Parathyroid adenoma (tissue), 2 donors: ENCODE measurements at regions not wholly inside any gene's neighbourhood (a gene's known extent, or its start where the extent isn't known, plus 50 kb on each side); places are given as distances from the start of the nearest gene placed in this dataset.

ENCODE experiments used
- H2AFZ ChIP-seq: fragments of 300-600 bp; sonication (generic); one replicate; pipeline ENCODE4 v1.7.0; 2017; ENCODE audit warnings: antibody characterized with exemption, mild to moderate bottlenecking
- H3K27ac ChIP-seq: fragments of 300-600 bp; sonication (generic); one replicate; pipeline ENCODE4 v1.7.0; 2017
- H3K27me3 ChIP-seq: fragments of 300-600 bp; sonication (generic); one replicate; pipeline ENCODE4 v1.7.0; 2017; ENCODE audit warnings: low read length; ENCODE audit not compliant: control insufficient read depth, insufficient read depth
- H3K36me3 ChIP-seq: fragments of 300-600 bp; sonication (generic); one replicate; pipeline ENCODE4 v1.7.0; 2017; ENCODE audit warnings: low read length; ENCODE audit not compliant: control insufficient read depth, insufficient read depth
- H3K4me1 ChIP-seq: fragments of 300-600 bp; sonication (generic); one replicate; pipeline ENCODE4 v1.7.0; 2017; ENCODE audit warnings: control low read depth
- H3K4me2 ChIP-seq: fragments of 300-600 bp; sonication (generic); one replicate; pipeline ENCODE4 v1.7.0; 2017; ENCODE audit warnings: low read length
- H3K4me3 ChIP-seq: fragments of 300-600 bp; sonication (generic); one replicate; pipeline ENCODE4 v1.7.0; 2017; ENCODE audit warnings: low read depth, low read length
- H3K79me2 ChIP-seq: fragments of 300-600 bp; sonication (generic); one replicate; pipeline ENCODE4 v1.7.0; 2017; ENCODE audit warnings: control low read depth
- H3K9ac ChIP-seq: fragments of 300-600 bp; sonication (generic); one replicate; pipeline ENCODE4 v1.7.0; 2017; ENCODE audit warnings: mild to moderate bottlenecking
- H3K9me3 ChIP-seq: fragments of 300-600 bp; sonication (generic); one replicate; pipeline ENCODE4 v1.7.0; 2017; ENCODE audit warnings: low read length; ENCODE audit not compliant: control insufficient read depth
- CTCF ChIP-seq: fragments of 300-600 bp; sonication (generic); IDR thresholded peaks from one replicate; pipeline ENCODE4 v1.7.0; 2017; ENCODE audit warnings: antibody characterized with exemption, mild to moderate bottlenecking
- donor health status: primary hyperparathyroidism.

DNA sequence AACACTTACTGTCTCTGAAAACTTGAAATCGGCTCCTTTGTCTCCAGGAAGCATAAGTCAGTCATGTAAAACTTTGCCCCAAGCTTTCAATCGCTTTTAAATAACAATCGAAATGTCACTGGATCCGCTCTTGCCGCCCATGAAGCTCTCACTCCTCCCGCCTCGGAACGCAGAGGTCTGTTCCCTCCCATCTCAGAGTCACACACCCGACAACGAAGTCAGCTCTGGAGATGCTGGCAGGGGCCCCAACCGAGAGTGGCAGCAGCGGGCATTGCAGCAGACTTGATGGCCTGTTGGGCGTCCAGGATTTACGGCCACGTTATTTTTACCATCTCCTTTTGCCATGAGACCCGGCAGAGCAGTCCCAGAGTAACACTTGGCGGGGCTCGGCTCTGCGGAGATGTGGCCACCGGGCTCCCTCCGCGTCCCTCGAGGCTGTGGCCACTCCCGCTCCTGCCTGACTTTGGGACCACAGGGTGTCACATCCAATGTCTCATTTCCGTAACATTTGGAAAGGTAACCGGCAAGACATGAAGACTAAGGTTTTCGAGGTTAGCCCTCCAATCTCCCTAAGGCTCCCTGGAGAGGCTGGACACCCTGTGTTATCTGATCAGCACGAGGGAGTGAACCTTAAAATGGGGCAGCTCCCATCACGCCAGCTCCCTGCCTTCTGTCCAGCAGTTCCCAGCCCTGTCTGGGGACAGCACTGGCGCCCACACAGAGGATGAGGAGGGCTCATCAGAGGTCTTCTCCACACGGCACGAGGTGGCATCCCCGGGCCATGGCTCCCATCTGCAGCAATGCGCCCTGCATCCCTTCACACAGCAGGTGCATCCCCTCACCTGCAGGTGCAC lies 62.8 kb upstream of the ADGRA1 start:
- no peak overlapping the region for H2AFZ ChIP-seq
- H3K27ac ChIP-seq: no peak overlapping the region
- no peaks in the 10 kb centered on the region for H3K79me2 ChIP-seq
- no peaks in the 10 kb centered on the region for H3K4me1 ChIP-seq
- no peak overlapping the region for H3K4me3 ChIP-seq
- no peak overlapping the region for H3K9ac ChIP-seq
- no peak for TF ChIP-seq CTCF
- no peaks in the 10 kb centered on the region for H3K36me3 ChIP-seq
- H3K9me3 ChIP-seq: no peaks in the 10 kb centered on the region
- no peak overlapping the region for H3K4me2 ChIP-seq
- H3K27me3 ChIP-seq: no peaks in the 10 kb centered on the region

DNA sequence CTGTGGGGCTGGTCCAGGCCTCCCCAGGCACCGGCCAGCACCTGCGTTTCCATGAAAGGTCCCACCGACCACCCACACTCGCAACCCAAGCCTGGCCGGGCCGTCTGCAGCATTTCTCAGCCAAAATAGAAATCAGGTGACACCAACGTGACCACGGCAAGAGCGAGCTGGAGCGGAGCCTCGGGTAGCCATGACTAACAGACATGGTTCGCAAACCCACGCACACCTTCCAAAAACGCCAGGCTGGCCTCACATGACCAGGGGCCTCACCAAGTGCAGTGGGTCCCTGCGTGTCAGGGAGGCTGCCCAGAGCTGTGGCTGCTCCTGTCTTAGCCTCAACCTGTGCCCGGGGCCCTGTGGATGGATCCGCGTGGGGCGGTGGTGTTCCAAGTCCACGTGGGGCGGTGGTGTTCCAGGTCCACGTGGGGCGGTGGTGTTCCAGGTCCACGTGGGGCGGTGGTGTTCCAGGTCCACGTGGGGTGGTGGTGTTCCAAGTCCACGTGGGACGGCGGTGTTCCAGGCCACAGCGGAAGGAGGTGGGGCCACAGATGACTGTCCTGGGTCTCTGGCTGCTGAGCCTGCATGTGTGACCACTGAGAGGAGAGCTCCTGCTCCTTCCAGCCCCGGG lies 64.4 kb upstream of the ADGRA1 start:
- Histone ChIP-seq H3K4me2 (no peak overlapping the region), H3K27ac (no peak overlapping the region), H3K4me1 (no peaks in the 10 kb centered on the region), H2AFZ (no peak overlapping the region), H3K9me3 (no peaks in the 10 kb centered on the region), H3K27me3 (no peaks in the 10 kb centered on the region), H3K9ac (no peak overlapping the region), H3K4me3 (no peak overlapping the region), H3K36me3 (no peaks in the 10 kb centered on the region), H3K79me2 (no peaks in the 10 kb centered on the region)
- TF ChIP-seq CTCF: no peak

DNA sequence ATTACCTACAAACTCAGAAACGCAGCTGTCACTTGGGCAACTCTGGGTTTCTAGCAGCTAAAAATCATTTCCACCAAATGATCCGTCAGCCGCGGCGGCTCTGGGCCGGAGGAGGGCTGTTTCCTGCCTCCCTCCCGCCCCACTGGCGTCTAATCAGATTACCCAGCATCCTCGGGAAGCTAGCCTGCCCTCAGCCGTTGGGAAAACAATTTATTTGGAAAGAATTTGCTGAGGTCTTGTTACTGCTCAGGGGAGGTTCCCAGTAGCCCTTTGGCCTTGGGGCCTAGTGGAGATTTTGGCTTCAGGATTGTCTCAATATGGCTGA lies 65.0 kb upstream of the ADGRA1 start:
- H2AFZ ChIP-seq: no peak overlapping the region
- H3K4me3 ChIP-seq: no peak overlapping the region
- H3K9ac ChIP-seq: no peak overlapping the region
- no peaks in the 10 kb centered on the region for H3K79me2 ChIP-seq
- H3K4me2 ChIP-seq: no peak overlapping the region
- H3K9me3 ChIP-seq: no peaks in the 10 kb centered on the region
- TF ChIP-seq CTCF: no peak
- no peak overlapping the region for H3K27ac ChIP-seq
- no peaks in the 10 kb centered on the region for H3K27me3 ChIP-seq
- no peaks in the 10 kb centered on the region for H3K4me1 ChIP-seq
- H3K36me3 ChIP-seq: no peaks in the 10 kb centered on the region

DNA sequence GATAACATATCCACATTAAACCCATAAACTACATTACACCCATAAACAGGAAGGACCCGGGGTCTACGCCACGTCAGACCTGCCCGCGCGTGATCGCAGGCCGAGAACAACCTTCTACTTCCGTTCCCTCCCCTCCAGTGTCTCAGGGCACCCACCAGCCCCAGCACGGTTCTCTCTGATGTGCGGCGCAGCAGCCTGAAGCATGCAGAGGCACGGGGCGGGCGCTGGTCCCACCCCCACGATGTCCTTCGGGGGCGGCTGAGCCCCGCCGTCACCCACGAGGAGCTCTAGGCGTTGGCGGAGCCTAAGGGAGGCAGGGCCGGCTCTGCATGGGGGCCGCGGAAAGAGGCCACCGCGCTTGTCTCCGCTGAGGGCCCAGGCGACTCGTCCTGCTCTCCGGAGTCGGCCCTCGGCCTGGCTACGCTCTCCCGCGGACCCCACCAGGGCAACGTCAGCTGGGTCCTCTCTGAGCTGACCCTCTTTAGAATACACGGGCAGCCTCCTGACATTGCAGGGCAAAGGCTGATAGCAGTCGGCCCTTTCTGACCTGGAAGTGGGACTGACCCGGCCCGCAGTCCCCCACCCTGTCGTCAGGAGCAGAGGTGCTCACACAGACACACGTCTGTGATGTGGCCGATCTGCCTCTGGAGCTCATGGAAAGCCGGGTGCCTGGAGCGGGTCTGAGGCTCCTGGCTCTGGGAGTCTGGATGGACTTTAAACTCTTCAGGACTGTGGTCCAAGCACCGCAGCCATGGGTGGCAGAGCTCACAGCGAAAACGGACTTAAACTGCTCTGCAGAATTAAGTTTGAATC lies 65.6 kb upstream of the ADGRA1 start:
- no peaks in the 10 kb centered on the region for H3K4me1 ChIP-seq
- no peak overlapping the region for H2AFZ ChIP-seq
- no peaks in the 10 kb centered on the region for H3K9me3 ChIP-seq
- no peak overlapping the region for H3K4me3 ChIP-seq
- H3K4me2 ChIP-seq: no peak overlapping the region
- no peaks in the 10 kb centered on the region for H3K36me3 ChIP-seq
- no peaks in the 10 kb centered on the region for H3K27me3 ChIP-seq
- no peak overlapping the region for H3K9ac ChIP-seq
- TF ChIP-seq CTCF: no peak
- no peaks in the 10 kb centered on the region for H3K79me2 ChIP-seq
- no peak overlapping the region for H3K27ac ChIP-seq
